Gastrocnemius medialis (tissue), 4 donors: ENCODE measurements at regions not wholly inside any gene's neighbourhood (a gene's known extent, or its start where the extent isn't known, plus 50 kb on each side); places are given as distances from the start of the nearest gene placed in this dataset.

Experiments used
- ATAC-seq, 2 donors: fragments of 150-250 bp; one replicate each; pipeline ENCODE4 v1.9.1; 2016
- DNase-seq, 2 donors: peaks; one replicate each; pipeline ENCODE4 v3.0.0-alpha.2; 2019
- H3K27ac ChIP-seq, 4 donors: fragments of 200-600 bp; sonication (generic); 1 replicate in 1 of 4; 2 replicates in 3 of 4; pipeline ENCODE4 v1.5.1; 2016 to 2018; ENCODE audit warnings: mild to moderate bottlenecking in 2 of 4, moderate library complexity in 1 of 4
- H3K27me3 ChIP-seq, 3 donors: fragments of 200-600 bp; sonication (generic) in 2 of 3; 1 replicate in 1 of 3; 2 replicates in 2 of 3; pipeline versions ENCODE4 v1.5.1 to v1.6.0; 2016 to 2019; ENCODE audit warnings: mild to moderate bottlenecking in 1 of 3, moderate library complexity in 1 of 3
- H3K36me3 ChIP-seq, 2 donors: fragments of 200-600 bp; sonication (generic) in 1 of 2; one replicate each; pipeline ENCODE4 v1.5.1; 2017 to 2018
- H3K4me1 ChIP-seq, 2 donors: fragments of 200-600 bp; sonication (generic) in 1 of 2; one replicate each; pipeline ENCODE4 v1.5.1; 2016 to 2017; ENCODE audit warnings: mild to moderate bottlenecking in 2 of 2
- H3K4me3 ChIP-seq, 4 donors: fragments of 200-600 bp; sonication (generic) in 3 of 4; 1 replicate in 1 of 4; 2 replicates in 3 of 4; pipeline ENCODE4 v1.5.1; 2016 to 2019; ENCODE audit warnings: mild to moderate bottlenecking in 2 of 4
- H3K9me3 ChIP-seq, 3 donors: fragments of 200-600 bp; sonication (generic) in 2 of 3; 1 replicate in 1 of 3; 2 replicates in 2 of 3; pipeline ENCODE4 v1.5.1; 2016 to 2019
- CTCF ChIP-seq, 5 experiments: fragments of 450-650 bp in 3 of 5; fragments of 200-600 bp in 2 of 5; sonication (generic) in 2 of 5; IDR thresholded peaks in 4 of 5; conservative IDR thresholded peaks in 1 of 5; 1 replicate in 4 of 5; 2 replicates in 1 of 5; pipeline ENCODE4 v1.5.1; 2016 to 2019; ENCODE audit warnings: antibody characterized with exemption in 5 of 5, mild to moderate bottlenecking in 3 of 5, moderate library complexity in 3 of 5
- POLR2A ChIP-seq, 2 donors: fragments of 450-650 bp; IDR thresholded peaks; one replicate each; pipeline ENCODE4 v1.6.1; 2017; ENCODE audit warnings: antibody characterized with exemption in 2 of 2, mild to moderate bottlenecking in 2 of 2, moderate library complexity in 2 of 2
- in situ Hi-C, 4 donors: fragments of 200-750 bp; cut with MboI; loops; one replicate each; pipeline versions ENCODE4 v1.15.0 to v1.8.0; 2017; ENCODE audit warnings: low sequenced_read_pairs in 4 of 4
- intact Hi-C: fragments of 100-400 bp; cut with DNase I; formaldehyde crosslinking; loops from one replicate; pipeline ENCODE4 v1.15.1; 2023; ENCODE audit warnings: low total_unique reads

- no peaks in the 10 kb centered on the region for H3K4me1 ChIP-seq
- in situ Hi-C loops (no loop called here), intact Hi-C loops (no loop called here)
- no peak overlapping the region for H3K4me3 ChIP-seq
- no peak for TF ChIP-seq CTCF (IDR thresholded peaks at IDR 0.05 in 4 of 5, conservative IDR thresholded peaks at IDR 0.05 in 1 of 5)
- no peak for TF ChIP-seq POLR2A (IDR thresholded peaks at IDR 0.05)
- no peak for ATAC-seq
- peaks cover 16 to 36% (median 19%) of the 10 kb centered on the region in 3 donors for H3K27me3 ChIP-seq
- no peaks in the 10 kb centered on the region for H3K36me3 ChIP-seq
- no peak overlapping the region for H3K27ac ChIP-seq
- no peaks in the 10 kb centered on the region for H3K9me3 ChIP-seq
- no peak for DNase-seq
Measured at GRCh38 chr16:86045591-86045971, 146.6 kb downstream of the IRF8 start.

- TF ChIP-seq CTCF (IDR thresholded peaks at IDR 0.05 in 4 of 5, conservative IDR thresholded peaks at IDR 0.05 in 1 of 5) (no peak), POLR2A (IDR thresholded peaks at IDR 0.05) (no peak)
- H3K9me3 ChIP-seq = no peaks in the 10 kb centered on the region
- no peaks in the 10 kb centered on the region for H3K36me3 ChIP-seq
- DNase-seq = no peak
- intact Hi-C loops = no loop called here
- no peak overlapping the region for H3K4me3 ChIP-seq
- H3K27ac ChIP-seq = no peak overlapping the region
- no peaks in the 10 kb centered on the region for H3K4me1 ChIP-seq
- no peak for ATAC-seq
- in situ Hi-C loops = no loop called here
- peaks cover 17 to 34% (median 18%) of the 10 kb centered on the region in 3 donors for H3K27me3 ChIP-seq
Measured at GRCh38 chr16:86046026-86046425, 147.1 kb downstream of the IRF8 start.

- Histone ChIP-seq H3K4me1 (no peaks in the 10 kb centered on the region), H3K27me3 (peaks cover 17 to 34% (median 25%) of the 10 kb centered on the region in 3 donors), H3K36me3 (no peaks in the 10 kb centered on the region), H3K4me3 (no peak overlapping the region), H3K27ac (no peak overlapping the region), H3K9me3 (no peaks in the 10 kb centered on the region)
- intact Hi-C loops (no loop called here), in situ Hi-C loops (no loop called here)
- no peak for DNase-seq
- ATAC-seq = no peak
- TF ChIP-seq POLR2A (IDR thresholded peaks at IDR 0.05) (no peak), CTCF (IDR thresholded peaks at IDR 0.05 in 4 of 5, conservative IDR thresholded peaks at IDR 0.05 in 1 of 5) (no peak)
Measured at GRCh38 chr16:86046667-86047270, 147.8 kb downstream of the IRF8 start.

GRCh38 chr16:86048221-86048620 is 149.3 kb downstream of the IRF8 start:
- intact Hi-C loops = no loop called here
- no peak for ATAC-seq
- Histone ChIP-seq H3K36me3 (no peaks in the 10 kb centered on the region), H3K4me3 (no peak overlapping the region), H3K4me1 (no peaks in the 10 kb centered on the region), H3K27me3 (peaks cover 15 to 26% (median 25%) of the 10 kb centered on the region in 3 donors), H3K27ac (no peak overlapping the region), H3K9me3 (no peaks in the 10 kb centered on the region)
- DNase-seq = no peak
- in situ Hi-C loops = no loop called here
- TF ChIP-seq POLR2A (IDR thresholded peaks at IDR 0.05) = no peak
- no peak for TF ChIP-seq CTCF (IDR thresholded peaks at IDR 0.05 in 4 of 5, conservative IDR thresholded peaks at IDR 0.05 in 1 of 5)
